22Rv1 (cell line): ENCODE measurements at regions not wholly inside any gene's neighbourhood (a gene's known extent, or its start where the extent isn't known, plus 50 kb on each side); places are given as distances from the start of the nearest gene placed in this dataset.

Experiments used
- CTCF ChIP-seq: fragments of 450-650 bp; IDR thresholded peaks from 2 replicates; pipeline ENCODE4 v1.5.1; 2017; ENCODE audit warnings: mild to moderate bottlenecking
- ZFX ChIP-seq: fragments of 450-650 bp; IDR thresholded peaks from 2 replicates; pipeline ENCODE4 v1.6.1; 2017; ENCODE audit warnings: antibody characterized with exemption, borderline replicate concordance

DNA sequence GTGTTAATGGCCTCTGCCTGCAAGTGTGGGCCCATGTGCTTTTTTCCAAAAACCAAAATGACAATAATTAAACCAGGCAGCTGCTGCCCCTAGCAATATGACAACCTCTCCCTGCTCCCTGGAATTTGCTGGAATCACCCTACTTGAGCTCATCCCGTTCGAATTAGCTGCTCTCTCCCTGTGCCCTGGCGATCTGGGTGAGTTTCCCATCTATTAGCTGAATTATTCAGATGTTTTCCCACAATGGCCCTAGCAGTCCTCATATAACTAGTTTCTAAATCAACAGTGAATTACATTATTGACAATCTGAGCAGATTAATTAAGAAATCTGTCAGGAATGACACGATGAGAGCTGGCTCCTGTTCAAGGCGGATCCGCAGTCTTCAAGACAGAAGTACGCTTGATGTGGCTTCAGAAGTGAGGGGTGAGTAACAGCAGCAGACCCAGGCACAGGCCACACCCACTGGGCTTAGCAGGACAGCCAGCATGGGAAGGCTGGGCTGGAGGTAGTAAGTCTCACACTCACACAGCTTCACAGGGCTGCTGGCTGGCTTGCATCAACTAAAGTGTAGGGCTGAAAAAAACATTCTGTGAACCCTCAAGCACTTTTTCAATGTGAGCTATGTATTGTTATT is 366.2 kb upstream of the ID2 start:
- TF ChIP-seq CTCF (no peak), ZFX (no peak)
